Lung microvascular endothelial cell (primary cell): ENCODE measurements at regions not wholly inside any gene's neighbourhood (a gene's known extent, or its start where the extent isn't known, plus 50 kb on each side); places are given as distances from the start of the nearest gene placed in this dataset.

Experiments
- DNase-seq, 2 donors: peaks; one replicate each; pipeline versions ENCODE4 v3.0.0 to v3.0.0-alpha.2; 2010; ENCODE audit warnings: low read depth in 2 of 2

DNA sequence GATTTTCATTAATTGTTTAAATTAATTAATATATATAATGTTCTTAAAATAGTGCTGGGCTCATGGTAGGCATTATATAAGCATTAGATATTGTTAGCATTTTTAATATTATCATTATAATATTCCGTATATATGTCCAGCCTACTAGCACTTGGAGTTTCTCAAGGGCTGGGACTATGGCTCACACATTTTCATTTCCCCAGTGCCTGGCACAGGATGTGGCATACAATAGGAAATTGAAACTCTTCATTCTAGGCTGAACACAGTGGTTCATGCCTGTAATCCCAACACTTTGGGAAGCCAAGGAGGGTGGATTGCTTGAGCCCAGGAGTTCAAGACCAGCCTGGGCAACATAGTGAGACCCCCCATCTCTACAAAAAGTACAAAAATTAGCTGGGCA is 170.4 kb downstream of the RSL24D1 start:
- no peak for DNase-seq

DNA sequence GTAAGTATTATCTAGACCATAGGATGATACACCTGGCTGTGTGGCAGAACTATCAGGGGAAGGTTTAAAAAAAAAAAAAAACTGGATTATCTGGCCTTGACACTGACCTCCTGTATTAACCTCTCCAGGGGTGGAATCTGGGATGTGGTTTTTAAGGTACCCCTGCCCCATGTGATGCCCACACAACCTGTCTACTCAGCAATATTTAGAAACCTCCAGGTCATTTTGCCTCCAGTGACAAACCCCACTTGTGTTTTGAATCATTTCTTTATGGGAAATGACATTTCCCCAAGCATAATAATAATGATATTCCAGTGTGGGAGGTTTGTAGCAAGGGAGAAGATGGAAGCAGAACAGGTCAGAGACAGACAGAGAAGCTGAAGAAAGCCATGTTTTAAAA is 179.1 kb downstream of the RSL24D1 start:
- DNase-seq = no peak

DNA sequence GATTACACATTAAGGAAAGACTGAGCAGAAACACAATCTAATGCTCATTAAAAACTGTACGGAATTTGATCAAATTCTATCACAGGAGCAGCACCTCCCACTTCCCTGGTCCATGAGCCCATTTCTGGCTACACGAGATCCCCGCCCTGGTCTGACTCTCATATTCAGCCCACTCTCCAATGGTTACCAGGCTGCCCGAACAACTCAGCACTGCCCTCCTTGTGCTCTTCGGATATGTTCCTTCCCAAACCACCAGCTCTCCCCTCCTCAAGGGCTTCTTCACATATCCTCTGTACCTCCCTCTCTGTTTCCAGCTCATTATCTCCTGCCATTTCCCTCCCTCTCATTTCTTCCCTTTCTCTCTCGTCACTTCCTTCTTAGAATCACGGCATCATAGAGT is 180.5 kb downstream of the RSL24D1 start:
- DNase-seq = no peak

DNA sequence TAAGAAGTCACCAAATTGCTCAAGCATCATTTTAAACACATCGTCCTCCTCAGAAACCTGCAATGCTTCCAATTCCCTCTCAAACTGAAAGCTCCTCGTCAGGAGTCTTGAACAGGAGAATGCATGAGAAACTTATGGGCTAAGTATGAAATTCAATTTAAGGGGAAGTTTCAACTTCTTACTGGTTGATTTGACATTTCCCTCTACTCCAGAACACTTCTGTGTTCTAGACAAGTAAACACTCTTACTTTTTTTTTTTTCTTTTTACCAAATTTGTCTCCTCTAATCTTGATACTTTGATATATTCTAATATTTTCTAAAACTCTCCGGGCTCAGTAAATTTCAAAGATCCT is 181.7 kb downstream of the RSL24D1 start:
- DNase-seq = no peak

DNA sequence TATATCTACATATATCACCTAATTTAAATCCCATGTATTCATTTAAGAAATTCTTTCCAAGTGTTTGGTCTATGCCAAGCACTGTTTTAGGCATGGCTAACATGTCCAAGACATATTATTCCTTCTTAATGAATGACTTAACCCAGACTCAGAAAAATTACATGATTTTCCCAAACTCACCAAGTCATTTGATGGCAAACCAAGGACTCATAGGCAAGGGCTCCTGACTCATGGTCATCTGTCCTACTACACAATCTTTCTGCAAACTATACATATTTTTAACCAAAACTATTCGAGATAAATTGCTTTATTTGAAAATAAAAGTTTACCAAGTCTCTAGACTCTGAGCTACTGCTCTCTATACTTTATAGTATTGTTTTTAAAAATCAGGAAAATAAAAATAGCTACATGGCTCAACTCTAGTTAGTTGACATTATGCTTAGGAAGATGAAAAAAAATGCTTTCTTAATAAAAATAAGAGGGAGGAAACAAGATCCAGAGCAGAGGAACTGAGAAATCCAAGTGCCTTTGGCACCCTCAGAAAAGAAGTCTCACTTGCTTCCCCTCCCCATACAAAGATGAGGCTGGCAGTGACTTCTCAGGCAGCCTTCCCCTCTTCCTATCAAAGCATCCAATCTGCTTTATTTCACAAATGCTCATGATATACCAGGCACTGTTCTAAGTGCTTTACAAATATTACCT is 182.2 kb downstream of the RSL24D1 start:
- no peak for DNase-seq

DNA sequence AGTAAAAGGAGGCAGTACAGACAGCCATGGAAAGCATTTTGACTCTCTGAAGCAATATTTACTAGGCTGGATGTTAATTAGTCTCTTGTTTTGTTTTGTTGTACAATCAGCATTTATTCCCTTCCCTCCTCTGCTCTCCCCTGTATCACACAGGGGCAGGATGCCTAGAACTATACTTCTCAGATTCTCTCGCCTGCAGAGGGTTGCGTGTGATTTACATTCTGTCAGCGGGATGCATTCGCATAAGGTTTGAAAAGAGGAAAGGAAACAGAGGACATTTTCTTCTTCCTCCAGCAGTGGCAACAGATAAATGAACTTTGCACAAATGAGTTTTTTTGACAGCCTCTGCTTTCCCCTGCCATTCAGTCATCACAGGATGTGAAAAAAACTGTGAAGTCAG is 188.3 kb downstream of the RSL24D1 start:
- DNase-seq = no peak

DNA sequence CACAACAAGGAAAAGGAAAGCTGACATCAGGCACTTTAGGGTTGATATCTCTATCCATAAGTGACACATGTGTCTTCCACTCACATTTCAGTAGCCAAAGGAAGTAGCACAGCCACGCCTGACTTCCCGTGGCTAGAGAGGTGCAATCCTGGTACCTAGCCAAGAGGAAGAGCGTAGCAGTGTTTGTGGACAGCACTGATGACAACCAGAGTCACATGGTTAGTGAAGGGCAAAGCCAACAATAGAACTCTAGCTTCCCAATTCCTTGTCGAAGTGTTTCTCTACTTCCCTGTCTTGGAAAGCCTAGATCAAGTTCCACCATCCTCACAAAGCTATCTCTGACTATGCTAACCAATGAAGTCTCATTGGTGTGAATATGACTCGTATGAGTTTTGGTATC is 189.2 kb downstream of the RSL24D1 start:
- DNase-seq = no peak

DNA sequence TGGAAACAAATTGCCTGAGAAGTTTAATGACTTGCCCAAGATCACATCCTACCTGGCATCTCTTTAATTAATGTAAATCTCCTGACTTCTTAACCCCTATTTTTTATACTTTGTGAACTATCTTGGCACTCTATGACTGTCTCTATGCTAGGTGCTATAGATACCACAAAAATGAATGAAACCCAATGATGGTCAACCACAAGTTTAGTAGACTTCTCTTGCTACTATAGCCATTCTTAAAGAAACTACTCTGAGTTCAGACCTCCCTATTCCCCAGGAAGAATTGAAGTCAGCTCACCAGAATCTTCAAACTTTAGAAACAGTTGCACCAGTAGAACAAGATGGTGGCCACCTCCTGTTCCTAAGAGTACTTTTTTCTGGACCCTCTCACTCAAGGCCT is 191.1 kb downstream of the RSL24D1 start:
- DNase-seq = no peak

DNA sequence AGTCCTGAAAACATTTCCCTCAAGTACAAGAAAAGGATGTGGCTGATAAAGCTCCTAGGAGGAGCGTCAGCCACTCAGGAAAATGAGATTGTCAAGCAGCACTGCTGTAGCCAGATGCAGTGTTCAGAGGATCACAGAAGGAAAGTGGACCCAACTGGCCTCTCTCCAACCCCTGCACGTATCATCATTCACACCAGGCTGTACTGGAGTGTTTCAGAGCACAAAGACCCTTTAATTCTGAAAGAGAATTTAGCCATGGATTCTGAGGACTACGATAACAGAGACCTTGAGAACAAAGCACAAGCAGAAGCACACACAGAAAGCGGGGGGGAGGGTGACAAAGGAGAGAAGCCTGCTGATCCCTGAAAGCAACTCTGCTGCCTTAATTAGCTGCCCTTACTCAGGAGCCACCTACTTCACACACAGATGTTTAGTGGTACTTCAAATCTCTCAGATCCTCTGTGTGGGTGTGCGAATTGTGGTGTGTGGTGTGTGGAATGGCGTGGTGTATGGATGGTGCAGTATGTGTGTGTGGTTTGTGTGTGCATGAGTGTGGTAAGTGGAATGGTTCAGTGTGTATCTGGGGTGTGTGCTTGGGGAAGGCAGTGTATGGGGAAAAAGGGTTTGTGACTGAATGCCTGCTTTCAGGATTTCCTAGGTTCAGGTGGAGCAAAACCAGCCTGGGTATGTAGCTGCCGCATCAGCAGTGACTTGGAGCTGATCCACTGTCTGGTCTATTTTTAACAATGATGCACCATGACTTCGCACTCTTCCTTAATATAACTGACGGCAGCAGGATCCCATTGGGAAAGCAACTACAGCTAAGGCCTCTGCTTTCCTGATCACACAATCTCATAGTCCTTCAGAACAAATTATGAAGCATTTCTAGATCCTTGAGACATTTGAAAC is 192.5 kb downstream of the RSL24D1 start:
- DNase-seq = no peak

DNA sequence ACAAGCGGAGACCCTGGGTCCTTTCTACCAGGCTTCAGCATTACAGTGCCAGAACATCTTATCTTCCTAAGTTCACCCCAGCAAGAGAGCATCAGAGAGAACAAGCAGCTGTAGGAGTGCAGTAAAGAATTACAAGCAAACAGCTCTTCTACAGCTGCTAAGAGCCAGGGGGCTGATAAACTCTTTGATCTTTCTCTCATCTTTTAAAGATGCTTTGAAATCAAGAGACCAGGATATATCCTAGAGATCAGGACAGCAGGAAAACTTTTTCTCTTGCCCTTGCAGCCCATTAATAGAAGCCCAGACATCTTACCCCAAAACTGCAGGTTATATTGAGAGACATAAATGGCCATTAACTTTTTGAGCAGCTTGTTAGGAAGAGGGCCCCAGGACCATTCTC is 198.1 kb downstream of the RSL24D1 start:
- no peak for DNase-seq

DNA sequence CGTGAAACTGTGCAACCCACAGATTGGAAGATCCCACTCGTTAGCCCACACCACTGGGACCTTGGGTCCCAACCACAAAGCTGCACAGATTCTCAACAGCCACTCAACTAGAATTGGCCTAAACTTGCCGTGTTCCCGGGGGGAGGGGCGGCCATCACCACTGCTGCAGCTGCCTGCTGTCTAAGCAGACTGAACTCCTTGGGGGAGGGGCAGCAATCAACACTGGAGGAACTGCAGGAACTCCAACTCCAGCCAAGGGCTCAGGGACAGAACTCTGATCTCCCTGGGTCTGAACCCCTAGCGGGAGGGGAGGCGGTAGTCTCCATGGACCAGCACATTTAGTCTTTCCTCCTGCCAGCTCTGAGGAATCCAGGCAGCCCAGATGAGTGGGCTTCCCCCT is 205.9 kb downstream of the RSL24D1 start:
- no peak for DNase-seq

DNA sequence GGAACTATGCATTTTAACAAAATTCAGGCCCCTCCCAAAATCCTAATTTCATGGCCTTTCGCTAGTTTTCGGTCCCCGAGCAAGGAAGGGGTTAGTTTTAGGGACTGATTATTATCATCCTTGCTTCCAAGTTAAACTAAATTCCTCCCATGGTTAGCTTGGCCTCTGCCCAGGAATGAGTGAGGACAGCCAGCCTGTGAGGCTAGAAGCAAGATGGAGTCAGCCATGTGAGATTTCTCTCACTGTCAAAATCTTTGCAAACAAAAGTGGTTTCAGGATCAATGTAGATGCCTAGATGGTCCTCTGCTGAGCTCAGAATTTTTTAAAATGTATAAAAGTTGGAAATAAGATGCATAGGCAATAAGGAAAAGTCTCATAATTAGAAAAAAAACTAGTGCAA is 208.9 kb downstream of the RSL24D1 start:
- no peak for DNase-seq

DNA sequence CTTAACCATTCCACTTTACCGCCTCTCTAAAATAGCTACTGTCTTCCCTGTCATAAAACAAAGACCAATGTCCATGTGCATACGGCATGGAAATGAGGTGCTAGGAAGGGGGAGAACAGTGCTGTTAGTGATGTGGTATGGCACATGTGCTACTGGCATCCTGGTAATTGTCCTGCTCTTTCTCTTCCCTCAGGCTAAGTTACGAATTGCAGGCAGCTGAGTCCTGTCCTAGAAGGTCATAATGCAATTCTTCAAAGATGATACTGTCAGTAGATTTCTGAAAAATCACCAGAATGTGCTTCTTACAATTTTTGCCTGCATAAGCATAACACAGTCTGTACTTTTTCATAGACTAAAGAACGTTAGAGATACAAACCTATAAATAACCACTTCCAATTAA is 216.8 kb downstream of the RSL24D1 start:
- DNase-seq = no peak

DNA sequence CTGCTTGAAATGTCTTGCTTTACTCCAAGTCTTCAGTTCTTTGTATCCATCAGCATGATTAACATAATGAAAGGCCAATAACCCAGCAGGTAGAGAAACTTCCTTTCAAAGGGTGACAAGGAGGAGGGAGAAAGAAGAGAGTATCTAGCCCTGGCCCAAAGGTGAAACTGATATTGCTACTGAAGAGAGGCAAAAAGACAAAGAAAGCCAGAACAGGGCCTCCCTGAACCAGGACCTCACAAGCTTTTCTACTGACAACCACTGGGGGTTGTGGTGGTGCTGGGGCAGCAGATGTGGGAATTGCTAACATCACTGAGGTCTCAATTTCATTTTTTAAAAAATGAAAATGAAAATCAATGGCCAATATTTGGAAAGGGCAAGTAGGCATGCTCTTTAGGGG is 234.1 kb downstream of the RSL24D1 start:
- no peak for DNase-seq

DNA sequence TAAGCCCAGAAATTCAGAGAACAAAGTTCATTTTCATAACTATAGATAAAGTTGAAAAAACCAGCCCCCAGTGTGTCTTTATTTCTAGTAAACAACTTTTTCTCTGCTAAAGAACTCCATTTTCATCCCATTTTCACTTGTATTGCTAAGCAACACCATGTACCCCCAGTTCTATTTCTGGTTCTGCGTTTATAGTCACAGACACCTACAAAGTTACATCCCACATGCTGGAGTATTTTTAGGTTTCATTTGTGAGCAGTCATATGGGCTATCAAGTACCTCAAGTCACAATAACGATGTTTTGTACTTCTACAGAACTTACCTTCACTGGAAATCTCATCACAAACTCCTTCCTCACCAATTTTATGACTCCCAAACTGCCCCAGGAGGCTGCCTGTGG is 236.5 kb downstream of the RSL24D1 start:
- no peak for DNase-seq

DNA sequence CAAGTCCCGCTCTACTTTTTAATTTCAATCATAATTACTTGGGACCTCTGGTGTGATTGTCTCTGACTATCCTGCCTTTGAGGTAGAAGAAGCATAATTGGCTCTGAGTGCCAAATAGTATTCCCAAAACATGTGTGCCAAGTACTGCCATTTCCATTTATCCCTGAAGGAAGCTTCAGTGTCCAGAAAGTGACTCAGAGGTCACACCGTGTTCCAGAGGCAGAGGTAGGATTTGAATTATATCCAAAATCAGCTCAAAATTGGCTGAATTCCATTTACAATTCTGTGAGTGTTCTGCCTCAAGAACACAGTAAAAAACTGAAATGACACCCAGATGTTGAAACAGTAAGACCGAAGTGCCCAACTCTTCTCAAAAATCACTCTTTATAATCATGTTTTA is 255.3 kb downstream of the RSL24D1 start:
- DNase-seq = no peak

DNA sequence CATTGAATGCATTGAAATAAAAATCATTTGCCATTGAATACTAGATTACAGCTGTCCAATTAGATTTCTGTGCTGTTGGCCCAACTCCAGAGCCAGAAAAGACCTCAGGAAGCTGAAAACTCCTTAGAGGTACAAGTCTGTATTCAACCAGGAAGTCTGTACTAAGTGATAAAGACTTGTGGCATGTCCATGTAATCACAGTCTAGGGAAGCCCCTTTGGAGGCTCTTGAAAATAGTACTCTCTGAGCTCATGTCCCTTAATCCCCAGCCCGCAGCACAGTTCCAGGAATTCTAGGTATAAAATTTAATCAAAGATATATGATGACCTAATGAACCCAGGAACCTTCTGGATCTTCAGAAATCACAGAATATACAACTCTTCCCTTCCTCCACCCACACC is 279.4 kb downstream of the RSL24D1 start:
- DNase-seq = no peak

DNA sequence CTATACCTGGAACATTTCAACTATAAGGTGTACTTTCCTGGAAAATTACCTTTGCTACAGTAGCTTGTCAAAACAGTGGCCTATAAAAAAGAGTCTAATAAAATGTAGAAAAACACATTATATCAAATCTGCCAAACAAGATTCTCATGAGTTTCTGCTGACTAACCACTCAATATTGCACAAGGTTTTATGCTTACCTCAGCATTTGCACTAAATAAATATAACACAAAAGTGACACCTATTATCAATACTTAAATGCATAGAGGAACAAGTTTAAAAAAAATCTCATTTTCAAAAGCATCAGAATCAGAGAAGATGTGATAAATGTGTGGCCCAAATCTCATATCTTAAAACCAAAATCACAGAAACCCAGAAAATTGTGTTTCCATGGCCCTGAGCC is 281.4 kb downstream of the RSL24D1 start:
- DNase-seq = no peak

DNA sequence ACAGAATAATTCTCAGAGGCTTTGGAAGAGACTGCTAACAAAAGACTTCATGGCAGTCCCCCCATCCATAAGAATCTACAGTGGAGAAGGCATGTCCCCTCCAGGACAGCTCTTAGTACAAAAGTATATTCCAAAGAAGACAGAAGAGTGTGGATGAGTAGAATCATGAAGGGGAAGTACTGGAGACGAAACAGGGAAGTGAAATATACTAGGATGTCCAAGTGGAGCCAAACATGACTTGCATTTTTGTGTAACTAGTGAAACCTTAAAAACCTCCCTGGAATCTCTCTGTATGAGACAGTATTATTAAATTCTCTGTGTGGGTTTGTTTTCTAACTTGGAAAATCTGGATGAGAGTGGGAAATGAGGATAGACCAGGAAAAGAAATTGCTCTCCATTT is 312.4 kb downstream of the RSL24D1 start:
- no peak for DNase-seq

DNA sequence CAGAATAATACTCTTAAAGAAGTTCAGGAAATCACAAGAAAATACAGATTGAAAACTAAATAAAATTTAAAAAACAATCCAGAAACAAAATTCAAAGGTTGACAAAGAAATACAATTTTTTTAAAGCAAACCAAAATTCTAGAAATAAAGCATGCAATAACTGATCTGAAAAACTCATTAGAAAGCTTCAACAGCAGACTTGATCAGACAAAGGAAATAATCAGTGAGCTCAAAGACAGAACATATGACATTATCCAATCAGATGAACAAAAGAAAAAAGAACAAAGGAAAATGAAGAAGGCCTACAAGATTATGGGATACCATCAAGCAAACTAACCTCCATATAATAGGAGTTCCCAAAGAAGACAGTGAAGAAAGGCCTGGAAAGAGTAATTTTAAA is 336.8 kb downstream of the RSL24D1 start:
- DNase-seq = no peak

DNA sequence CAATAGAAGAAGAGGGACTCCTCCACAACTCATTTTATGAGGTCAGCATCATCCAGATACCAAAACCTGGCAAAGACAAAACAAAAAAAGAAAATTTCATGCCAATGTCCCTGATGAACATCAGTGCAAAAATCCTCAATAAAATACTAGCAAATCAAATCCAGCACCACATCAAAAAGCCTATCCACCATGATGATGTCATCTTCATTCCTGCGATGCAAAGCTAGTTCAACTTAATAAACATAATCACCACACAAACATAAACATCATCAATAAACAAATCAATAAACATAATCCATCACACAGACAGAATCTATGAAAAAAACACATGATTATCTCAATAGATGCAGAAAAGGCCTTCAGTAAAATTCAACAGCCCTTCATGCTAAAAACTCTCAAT is 342.1 kb downstream of the RSL24D1 start:
- no peak for DNase-seq

DNA sequence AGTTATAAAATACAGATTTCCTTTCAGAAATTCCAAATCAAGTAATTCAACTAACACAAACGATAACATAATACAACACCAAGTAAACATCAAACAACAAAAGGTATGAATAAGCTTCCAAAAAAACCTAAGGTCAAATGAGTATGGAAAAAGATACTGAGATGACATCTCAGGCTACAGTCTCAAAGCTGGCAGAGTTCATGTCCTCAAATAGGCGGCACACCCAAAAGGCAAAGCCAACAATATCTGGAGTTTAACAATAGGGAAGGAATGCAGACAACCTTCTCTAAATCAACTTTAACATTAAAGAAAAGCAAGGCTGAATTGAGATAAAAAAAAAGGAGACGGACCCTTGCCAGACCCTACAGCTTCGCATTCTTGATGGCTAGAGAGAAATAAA is 346.6 kb downstream of the RSL24D1 start:
- no peak for DNase-seq

DNA sequence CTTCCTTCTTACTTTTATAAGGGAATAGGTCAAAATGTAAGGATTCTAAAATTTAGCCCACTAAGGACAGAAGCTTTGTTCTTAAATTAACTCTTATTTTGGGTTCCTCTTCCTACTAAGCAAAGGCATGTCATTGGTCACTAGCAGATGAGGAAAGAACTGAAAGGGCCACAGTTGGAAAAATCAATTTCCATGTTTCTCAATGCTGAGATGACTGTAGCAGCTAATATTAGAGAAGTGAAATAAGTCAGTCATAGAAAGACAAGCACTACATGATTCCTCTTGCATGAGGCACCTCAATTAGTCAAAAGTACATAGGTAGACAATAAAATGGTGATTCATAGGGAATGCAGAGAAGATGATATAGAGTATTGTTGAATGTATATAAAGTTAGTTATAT is 353.7 kb downstream of the RSL24D1 start:
- DNase-seq = no peak
